Heart left ventricle (tissue), 16 donors: ENCODE measurements at regions not wholly inside any gene's neighbourhood (a gene's known extent, or its start where the extent isn't known, plus 50 kb on each side); places are given as distances from the start of the nearest gene placed in this dataset.

Source experiments
- ATAC-seq, 4 donors: fragments of 200-7000 bp; cut with Tn5 transposase; one replicate each; pipeline ENCODE4 v1.9.1; 2020 to 2022; ENCODE audit warnings: moderate library complexity in 4 of 4, mild to moderate bottlenecking in 3 of 4, moderate number of reproducible peaks in 1 of 4
- DNase-seq, 5 donors: peaks; one replicate each; pipeline ENCODE4 v3.0.0-alpha.2; 2020
- H3K27ac ChIP-seq, 12 donors: fragments of 200-600 bp; sonication (generic) in 4 of 12; one replicate each; pipeline versions ENCODE4 v1.5.0 to v1.8.0; 2016 to 2022; ENCODE audit warnings: mild to moderate bottlenecking in 2 of 12
- H3K27me3 ChIP-seq, 9 donors: fragments of 200-600 bp; sonication (generic) in 2 of 9; one replicate each; pipeline versions ENCODE4 v1.5.1 to v1.8.0; 2016 to 2022; ENCODE audit warnings: mild to moderate bottlenecking in 3 of 9
- H3K36me3 ChIP-seq, 9 donors: fragments of 200-600 bp; sonication (generic) in 2 of 9; one replicate each; pipeline versions ENCODE4 v1.5.0 to v1.8.0; 2018 to 2022; ENCODE audit warnings: mild to moderate bottlenecking in 2 of 9
- H3K4me1 ChIP-seq, 12 donors: fragments of 200-600 bp; sonication (generic) in 4 of 12; one replicate each; pipeline versions ENCODE4 v1.5.0 to v1.8.0; 2016 to 2022; ENCODE audit warnings: mild to moderate bottlenecking in 3 of 12
- H3K4me3 ChIP-seq, 12 donors: fragments of 200-600 bp; sonication (generic) in 4 of 12; one replicate each; pipeline versions ENCODE4 v1.5.0 to v1.8.0; 2017 to 2022; ENCODE audit warnings: mild to moderate bottlenecking in 9 of 12, moderate library complexity in 4 of 12
- H3K9me3 ChIP-seq, 12 donors: fragments of 200-600 bp; sonication (generic) in 4 of 12; one replicate each; pipeline versions ENCODE4 v1.5.0 to v1.8.0; 2016 to 2022; ENCODE audit warnings: mild to moderate bottlenecking in 1 of 12
- POLR2A ChIP-seq, 2 donors: fragments of 450-650 bp; IDR thresholded peaks; one replicate each; pipeline ENCODE4 v1.6.1; 2017; ENCODE audit warnings: antibody characterized with exemption in 2 of 2, mild to moderate bottlenecking in 2 of 2, moderate library complexity in 2 of 2
- WGBS, 4 donors: extraction: QIAGEN DNeasy Blood & Tissue Kit in 2 of 4; methylation state at CpG; one replicate each; pipeline versions ENCODE4 v1.1.5 to v1.1.7; 2013 to 2018; 5-methylcytosine and 5-hydroxymethylcytosine counted together
- intact Hi-C, 10 donors: fragments of 100-400 bp; cut with DNase I; formaldehyde crosslinking; loops; one replicate each; pipeline versions ENCODE4 v1.11.1 to v1.14.2; 2022
- TF ChIP-seq, protein P1 (sequence below), 12 donors: fragments of 200-600 bp; sonication (generic) in 4 of 12; IDR thresholded peaks; one replicate each; pipeline versions ENCODE4 v1.5.0 to v1.8.0; 2018 to 2022; ENCODE audit warnings: antibody characterized with exemption in 12 of 12, mild to moderate bottlenecking in 5 of 12
- donor health status: ischemic (EF 13 %, LVEDD 7.1; RV severe dilation, severe dysfunction).
- donor health status: healthy with polysubstance abuse.
- donor health status: DM: no; HTN: yes; CAD: no.
- donor health status: DM: no; HTN: no; CAD: no.
- donor health status: ischemic (EF 25% LVEDD 6.9; RV normal size, moderate dysfunction).
- donor health status: ischemic (EF 25% LVEDD 5.7; RV mildly dilated, moderate dysfunction).
- donor health status: healthy.
- donor health status: DM: yes; HTN: yes; CAD: no.
- donor health status: ischemic (EF 35%, LVEDD 5.7; RV mildly dilated, moderate dysfunction).
- donor health status: nonischemic (EF 11% LVEDD 7.7; RV severe dilation, severe dysfunction).
- donor health status: DM: yes; HTN: yes; CAD: no.
- donor health status: PGD.
- donor health status: ischemic (EF 29% LVEDD 5.4; RV normal size, mild dysfunction).
- donor health status: nonischemic (EF 23%, LVEDD 6.1; RV moderate dilation, normal function).

DNA sequence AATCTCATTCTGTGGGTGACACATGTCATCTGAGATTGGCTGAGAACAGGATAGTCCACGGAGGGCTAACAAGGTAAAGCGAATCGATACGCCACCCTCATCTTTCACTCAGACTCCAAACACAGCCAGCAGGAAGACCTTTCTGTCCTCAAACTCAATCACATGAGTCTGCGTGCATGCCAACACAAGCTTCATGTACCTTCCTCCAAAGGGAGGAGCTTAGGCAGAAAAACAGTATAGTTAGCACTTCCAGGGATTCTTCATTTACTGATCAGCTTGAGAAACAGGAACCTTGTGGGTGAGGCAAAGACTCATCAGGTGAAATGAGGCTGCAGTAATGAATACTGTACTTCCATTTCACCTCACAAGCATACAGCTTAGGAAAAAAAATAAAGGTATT is 767.1 kb upstream of the API5 start:
- H3K4me1 ChIP-seq, result no peaks in the 10 kb centered on the region
- ATAC-seq (no peak), DNase-seq (no peak)
- H3K27me3 ChIP-seq, result no peaks in the 10 kb centered on the region
- 57 to 64% (median 61%) methylated on average over 5 of the region's 5 CpGs for WGBS, 4 donors
- intact Hi-C loops, result no loop called here
- peaks cover 0 to 10% (median 0%) of the 10 kb centered on the region in 12 donors for H3K9me3 ChIP-seq
- no peak overlapping the region for H3K4me3 ChIP-seq
- no peaks in the 10 kb centered on the region for H3K36me3 ChIP-seq
- H3K27ac ChIP-seq, result no peak overlapping the region
- no peak for TF ChIP-seq POLR2A (IDR thresholded peaks at IDR 0.05)
- TF ChIP-seq, protein P1, sequence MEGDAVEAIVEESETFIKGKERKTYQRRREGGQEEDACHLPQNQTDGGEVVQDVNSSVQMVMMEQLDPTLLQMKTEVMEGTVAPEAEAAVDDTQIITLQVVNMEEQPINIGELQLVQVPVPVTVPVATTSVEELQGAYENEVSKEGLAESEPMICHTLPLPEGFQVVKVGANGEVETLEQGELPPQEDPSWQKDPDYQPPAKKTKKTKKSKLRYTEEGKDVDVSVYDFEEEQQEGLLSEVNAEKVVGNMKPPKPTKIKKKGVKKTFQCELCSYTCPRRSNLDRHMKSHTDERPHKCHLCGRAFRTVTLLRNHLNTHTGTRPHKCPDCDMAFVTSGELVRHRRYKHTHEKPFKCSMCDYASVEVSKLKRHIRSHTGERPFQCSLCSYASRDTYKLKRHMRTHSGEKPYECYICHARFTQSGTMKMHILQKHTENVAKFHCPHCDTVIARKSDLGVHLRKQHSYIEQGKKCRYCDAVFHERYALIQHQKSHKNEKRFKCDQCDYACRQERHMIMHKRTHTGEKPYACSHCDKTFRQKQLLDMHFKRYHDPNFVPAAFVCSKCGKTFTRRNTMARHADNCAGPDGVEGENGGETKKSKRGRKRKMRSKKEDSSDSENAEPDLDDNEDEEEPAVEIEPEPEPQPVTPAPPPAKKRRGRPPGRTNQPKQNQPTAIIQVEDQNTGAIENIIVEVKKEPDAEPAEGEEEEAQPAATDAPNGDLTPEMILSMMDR (IDR thresholded peaks at IDR 0.05), result no peak

GRCh38 chr11:42545954-42546353 is 765.8 kb upstream of the API5 start:
- peaks cover 0 to 10% (median 0%) of the 10 kb centered on the region in 12 donors for H3K9me3 ChIP-seq
- no peak for ATAC-seq
- no peaks in the 10 kb centered on the region for H3K27me3 ChIP-seq
- 69 to 83% (median 74%) methylated on average over 3 of the region's 3 CpGs for WGBS, 4 donors
- H3K4me3 ChIP-seq, result no peak overlapping the region
- H3K4me1 ChIP-seq, result no peaks in the 10 kb centered on the region
- no peaks in the 10 kb centered on the region for H3K36me3 ChIP-seq
- no peak for DNase-seq
- no peak overlapping the region for H3K27ac ChIP-seq
- intact Hi-C loops, result no loop called here
- TF ChIP-seq POLR2A (IDR thresholded peaks at IDR 0.05), result no peak
- TF ChIP-seq, protein P1 (IDR thresholded peaks at IDR 0.05), result no peak

DNA sequence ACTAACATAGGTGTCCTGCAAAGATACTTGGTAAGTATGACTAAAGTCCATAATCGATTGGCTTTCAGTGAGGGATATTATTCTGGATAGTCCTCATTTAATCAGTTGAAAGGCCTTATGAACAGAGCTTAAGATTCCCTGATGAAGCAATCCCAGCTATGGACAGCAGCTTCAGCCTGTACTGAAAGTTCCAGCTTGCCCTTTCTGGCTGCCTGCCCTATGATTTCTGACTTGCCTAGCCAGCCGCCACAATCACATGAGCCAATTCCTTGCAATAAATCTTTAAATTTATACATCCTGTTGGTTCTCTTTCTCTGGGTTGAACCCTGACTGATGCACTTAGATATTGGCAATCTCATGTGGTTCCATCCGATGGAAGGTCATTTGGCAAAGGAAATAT is 759.0 kb upstream of the API5 start:
- H3K9me3 ChIP-seq, result no peaks in the 10 kb centered on the region
- intact Hi-C loops, result no loop called here
- no peak for TF ChIP-seq POLR2A (IDR thresholded peaks at IDR 0.05)
- TF ChIP-seq, protein P1 (IDR thresholded peaks at IDR 0.05), result no peak
- DNase-seq (no peak), ATAC-seq (no peak)
- no peaks in the 10 kb centered on the region for H3K36me3 ChIP-seq
- no peak overlapping the region for H3K4me3 ChIP-seq
- H3K4me1 ChIP-seq, result no peaks in the 10 kb centered on the region
- H3K27ac ChIP-seq, result no peak overlapping the region
- no peaks in the 10 kb centered on the region for H3K27me3 ChIP-seq
- WGBS, 4 donors, result 69 to 74% (median 72%) methylated on average over 3 of the region's 3 CpGs

- 66 to 71% (median 69%) methylated on average over 2 of the region's 2 CpGs for WGBS, 4 donors
- intact Hi-C loops, result no loop called here
- DNase-seq (no peak), ATAC-seq (no peak)
- H3K4me1 ChIP-seq, result no peaks in the 10 kb centered on the region
- H3K4me3 ChIP-seq, result no peak overlapping the region
- no peaks in the 10 kb centered on the region for H3K36me3 ChIP-seq
- no peaks in the 10 kb centered on the region for H3K27me3 ChIP-seq
- H3K9me3 ChIP-seq, result no peaks in the 10 kb centered on the region
- TF ChIP-seq, protein P1 (IDR thresholded peaks at IDR 0.05), result no peak
- TF ChIP-seq POLR2A (IDR thresholded peaks at IDR 0.05), result no peak
- H3K27ac ChIP-seq, result no peak overlapping the region
Measured at GRCh38 chr11:42555190-42555589, 756.6 kb upstream of the API5 start.
